GM21447 (cell line): ENCODE measurements at regions not wholly inside any gene's neighbourhood (a gene's known extent, or its start where the extent isn't known, plus 50 kb on each side); places are given as distances from the start of the nearest gene placed in this dataset.
"Not testable (repeated sequence)": the region's sequence is repeated elsewhere in the genome, so short reads cannot be mapped to it uniquely, and the experiment has no call there.

Experiments
- ATAC-seq: cut with Tn5 transposase; IDR thresholded peaks from one replicate; pipeline ENCODE4 v1.9.1; 2021; ENCODE audit not compliant: unreplicated experiment

GRCh38 chr10:78207216-78207615 lies 173.6 kb downstream of the RPS24 start:
- ATAC-seq, result no peak

- no peak for ATAC-seq
Measured at GRCh38 chr10:78207776-78208175, 174.1 kb downstream of the RPS24 start.

- ATAC-seq, result no peak
Measured at GRCh38 chr10:78209970-78210369, 176.3 kb downstream of the RPS24 start.

GRCh38 chr10:78210548-78210947 lies 176.9 kb downstream of the RPS24 start:
- ATAC-seq, result no peak

- ATAC-seq, result no peak
Measured at GRCh38 chr10:78210976-78211375, 177.3 kb downstream of the RPS24 start.

- ATAC-seq, result no peak
Measured at GRCh38 chr10:78211561-78212051, 177.9 kb downstream of the RPS24 start.

GRCh38 chr10:78212060-78212785 lies 178.6 kb downstream of the RPS24 start:
- no peak for ATAC-seq

GRCh38 chr10:78212786-78213175 lies 179.1 kb downstream of the RPS24 start:
- ATAC-seq, result no peak

GRCh38 chr10:78214955-78215354 lies 181.3 kb downstream of the RPS24 start:
- no peak for ATAC-seq

GRCh38 chr10:78215645-78216044 lies 182.0 kb downstream of the RPS24 start:
- ATAC-seq, result peak; percentile 53

GRCh38 chr10:78217336-78217735 lies 183.7 kb downstream of the RPS24 start:
- no peak for ATAC-seq

- no peak for ATAC-seq
Measured at GRCh38 chr10:78218798-78219490, 185.3 kb downstream of the RPS24 start.

- ATAC-seq, result not testable (repeated sequence)
Measured at GRCh38 chr10:78219568-78219967, 185.9 kb downstream of the RPS24 start.

GRCh38 chr10:78220781-78221180 lies 187.1 kb downstream of the RPS24 start:
- no peak for ATAC-seq

- ATAC-seq, result no peak
Measured at GRCh38 chr10:78222096-78222790, 188.6 kb downstream of the RPS24 start.

GRCh38 chr10:78223088-78223487 lies 189.4 kb downstream of the RPS24 start:
- no peak for ATAC-seq

GRCh38 chr10:78224602-78225001 lies 190.9 kb downstream of the RPS24 start:
- ATAC-seq, result no peak

GRCh38 chr10:78225594-78225993 lies 191.9 kb downstream of the RPS24 start:
- ATAC-seq, result no peak

GRCh38 chr10:78229489-78229888 lies 195.8 kb downstream of the RPS24 start:
- ATAC-seq, result no peak

- ATAC-seq, result no peak
Measured at GRCh38 chr10:78229950-78230675, 196.4 kb downstream of the RPS24 start.

- ATAC-seq, result no peak
Measured at GRCh38 chr10:78231327-78231726, 197.7 kb downstream of the RPS24 start.
